WTC11 (cell line): ENCODE measurements at regions not wholly inside any gene's neighbourhood (a gene's known extent, or its start where the extent isn't known, plus 50 kb on each side); places are given as distances from the start of the nearest gene placed in this dataset.

ENCODE experiments used
- ATAC-seq: fragments of 200-7000 bp; cut with Tn5 transposase; 2 replicates; pipeline ENCODE4 v1.10.0; 2021; ENCODE audit warnings: mild to moderate bottlenecking, moderate library complexity
- CTCF ChIA-PET: fragments of 300-600 bp; sonication (Branson Sonifier 250); formaldehyde crosslinking; loops from one replicate; lab custom pipeline; 2021; ENCODE audit warnings: antibody characterized with exemption; lab: Charles Lee
- POLR2A ChIA-PET: fragments of 350-600 bp; sonication (Branson Sonifier 250); formaldehyde crosslinking; loops from one replicate; lab custom pipeline; 2021; ENCODE audit warnings: antibody characterized with exemption; lab: Charles Lee
- DNase-seq: peaks from one replicate; pipeline ENCODE4 v3.0.0; 2021; ENCODE audit warnings: low spot score
- H3K27ac Mint-ChIP-seq: 2 replicates; pipeline ENCODE4 v1.8.0; 2021; ENCODE audit warnings: mixed read lengths
- H3K27me3 Mint-ChIP-seq: 2 replicates; pipeline ENCODE4 v1.8.0; 2021; ENCODE audit warnings: low read depth, mild to moderate bottlenecking, moderate library complexity, mixed read lengths
- H3K36me3 Mint-ChIP-seq: 2 replicates; pipeline ENCODE4 v1.8.0; 2021; ENCODE audit warnings: mixed read lengths
- H3K4me1 Mint-ChIP-seq: 2 replicates; pipeline ENCODE4 v1.8.0; 2022; ENCODE audit warnings: mixed read lengths
- H3K4me3 Mint-ChIP-seq: 2 replicates; pipeline ENCODE4 v1.8.0; 2021; ENCODE audit warnings: mild to moderate bottlenecking, moderate library complexity, mixed read lengths
- H3K9me3 Mint-ChIP-seq: 2 replicates; pipeline ENCODE4 v1.8.0; 2021; ENCODE audit warnings: mixed read lengths
- ATF6 ChIP-seq: sonication (generic); formaldehyde crosslinking; IDR thresholded peaks from 2 replicates; pipeline ENCODE4 v1.8.1; 2023; ENCODE audit warnings: mild to moderate bottlenecking, missing genetic modification reagents
- CBFB ChIP-seq: sonication (generic); formaldehyde crosslinking; IDR thresholded peaks from 2 replicates; pipeline ENCODE4 v1.8.1; 2022; ENCODE audit warnings: mild to moderate bottlenecking, low read depth, missing genetic modification reagents
- E2F5 ChIP-seq: sonication (generic); formaldehyde crosslinking; IDR thresholded peaks from 2 replicates; pipeline ENCODE4 v1.8.1; 2022; ENCODE audit warnings: mild to moderate bottlenecking, moderate library complexity, missing genetic modification reagents
- EMX1 ChIP-seq: fragments of 250-450 bp; sonication (Bioruptor Pico); IDR thresholded peaks from 2 replicates; pipeline ENCODE4 v1.8.0; 2021; ENCODE audit warnings: mild to moderate bottlenecking
- GABPB1 ChIP-seq: sonication (generic); formaldehyde crosslinking; IDR thresholded peaks from 2 replicates; pipeline ENCODE4 v1.8.1; 2023; ENCODE audit warnings: mild to moderate bottlenecking, missing genetic modification reagents
- HMGA2 ChIP-seq: fragments of 250-450 bp; sonication (Bioruptor Pico); IDR thresholded peaks from 2 replicates; pipeline ENCODE4 v1.4.0; 2021; ENCODE audit warnings: mild to moderate bottlenecking, moderate library complexity
- IRF2 ChIP-seq: sonication (generic); formaldehyde crosslinking; IDR thresholded peaks from 2 replicates; pipeline ENCODE4 v1.8.0; 2022; ENCODE audit warnings: low read depth, missing genetic modification reagents, borderline replicate concordance
- MLX ChIP-seq: sonication (generic); formaldehyde crosslinking; IDR thresholded peaks from 2 replicates; pipeline ENCODE4 v1.8.1; 2023; ENCODE audit warnings: mild to moderate bottlenecking, missing genetic modification reagents, moderate library complexity
- NFE2L1 ChIP-seq: sonication (generic); formaldehyde crosslinking; IDR thresholded peaks from 2 replicates; pipeline ENCODE4 v1.8.1; 2023; ENCODE audit warnings: missing genetic modification reagents
- PRDM15 ChIP-seq: sonication (generic); formaldehyde crosslinking; IDR thresholded peaks from 2 replicates; pipeline ENCODE4 v1.8.0; 2022; ENCODE audit warnings: missing genetic modification reagents
- SMAD4 ChIP-seq: sonication (generic); formaldehyde crosslinking; IDR thresholded peaks from 2 replicates; pipeline ENCODE4 v1.8.0; 2022; ENCODE audit warnings: mild to moderate bottlenecking, missing genetic modification reagents
- STAT6 ChIP-seq: sonication (generic); formaldehyde crosslinking; conservative IDR thresholded peaks from 2 replicates; pipeline ENCODE4 v1.8.1; 2023; ENCODE audit warnings: mild to moderate bottlenecking, low read depth, missing genetic modification reagents, moderate library complexity
- TCF7 ChIP-seq: sonication (generic); formaldehyde crosslinking; IDR thresholded peaks from 2 replicates; pipeline ENCODE4 v1.8.0; 2022; ENCODE audit warnings: mild to moderate bottlenecking, low read depth, missing genetic modification reagents, moderate library complexity
- ZNF281 ChIP-seq: sonication (generic); formaldehyde crosslinking; IDR thresholded peaks from 2 replicates; pipeline ENCODE4 v1.8.0; 2023; ENCODE audit warnings: mild to moderate bottlenecking, missing genetic modification reagents
- ZNF317 ChIP-seq: sonication (generic); formaldehyde crosslinking; IDR thresholded peaks from 2 replicates; pipeline ENCODE4 v1.8.1; 2023; ENCODE audit warnings: low read depth, mild to moderate bottlenecking, moderate library complexity, missing genetic modification reagents, borderline replicate concordance
- ZNF396 ChIP-seq: fragments of 250-450 bp; sonication (Bioruptor Pico); IDR thresholded peaks from 2 replicates; pipeline ENCODE4 v1.8.0; 2021; ENCODE audit warnings: mild to moderate bottlenecking, moderate library complexity, borderline replicate concordance
- ZNF512 ChIP-seq: sonication (generic); formaldehyde crosslinking; IDR thresholded peaks from 2 replicates; pipeline ENCODE4 v1.8.1; 2022; ENCODE audit warnings: missing genetic modification reagents, borderline replicate concordance
- ZSCAN18 ChIP-seq: fragments of 250-450 bp; sonication (Bioruptor Pico); IDR thresholded peaks from 2 replicates; pipeline ENCODE4 v2.1.2; 2022; ENCODE audit warnings: mild to moderate bottlenecking, moderate library complexity

- TF ChIP-seq STAT6 (CRISPR knock-in tag) (no peak), SMAD4 (CRISPR knock-in tag) (no peak), EMX1 (CRISPR knock-in tag) (no peak), CBFB (no peak)
- TF ChIP-seq, all 79 proteins: peak for 0
These were observed 129.6 kb upstream of the IGF1 start (continued) for GRCh38 chr12:102609996-102610395.

GRCh38 chr12:102603021-102603420 lies 122.7 kb upstream of the IGF1 start:
- no peaks in the 10 kb centered on the region for H3K27me3 Mint-ChIP-seq
- TF ChIP-seq CBFB, result no peak
- no peak for TF ChIP-seq HMGA2
- no peak for TF ChIP-seq IRF2 (CRISPR knock-in tag)
- no peak for TF ChIP-seq PRDM15 (CRISPR knock-in tag)
- no peak for TF ChIP-seq ZNF512 (CRISPR knock-in tag)
- TF ChIP-seq E2F5, result no peak
- TF ChIP-seq ZNF396 (CRISPR knock-in tag), result no peak
- TF ChIP-seq TCF7 (CRISPR knock-in tag), result no peak
- TF ChIP-seq ATF6 (CRISPR knock-in tag), result no peak
- TF ChIP-seq NFE2L1 (CRISPR knock-in tag), result no peak
- TF ChIP-seq EMX1 (CRISPR knock-in tag), result no peak
- TF ChIP-seq ZNF281 (CRISPR knock-in tag), result no peak
- no peak for TF ChIP-seq SMAD4 (CRISPR knock-in tag)
- no peak for TF ChIP-seq ZSCAN18 (CRISPR knock-in tag)
- TF ChIP-seq MLX (CRISPR knock-in tag), result no peak
- TF ChIP-seq ZNF317 (CRISPR knock-in tag), result no peak
- no peak for TF ChIP-seq GABPB1 (CRISPR knock-in tag)

More at GRCh38 chr12:102603021-102603420, 122.7 kb upstream of the IGF1 start:
- CTCF ChIA-PET, result no interaction called here
- H3K27ac Mint-ChIP-seq, result no peak overlapping the region
- POLR2A ChIA-PET, result no interaction called here
- peak; percentile 20; the same call in 1 of the 2 replicates for ATAC-seq
- H3K4me3 Mint-ChIP-seq, result no peak overlapping the region
- H3K4me1 Mint-ChIP-seq, result peaks cover 4% of the 10 kb centered on the region
- H3K36me3 Mint-ChIP-seq, result peaks cover 9% of the 10 kb centered on the region
- peaks cover 17% of the 10 kb centered on the region for H3K9me3 Mint-ChIP-seq
- DNase-seq, result no peak
